Dendritic cell treated with granulocyte-macrophage colony-stimulating factor and Interleukin-4, amounts not matched to agents 40 ng/mL and 50 ng/mL, for 4 days (primary cell): ENCODE measurements at regions not wholly inside any gene's neighbourhood (a gene's known extent, or its start where the extent isn't known, plus 50 kb on each side); places are given as distances from the start of the nearest gene placed in this dataset.

Source experiments
- H3K27ac Mint-ChIP-seq: one replicate; pipeline ENCODE4 v1.8.0; 2022; ENCODE audit warnings: mild to moderate bottlenecking, mixed read lengths
- H3K27me3 Mint-ChIP-seq: one replicate; pipeline ENCODE4 v1.8.0; 2022; ENCODE audit warnings: mild to moderate bottlenecking, mixed read lengths
- H3K36me3 Mint-ChIP-seq: one replicate; pipeline ENCODE4 v1.8.0; 2022; ENCODE audit warnings: low read depth, mixed read lengths
- H3K4me1 Mint-ChIP-seq: one replicate; pipeline ENCODE4 v1.8.0; 2022; ENCODE audit warnings: low read depth, mixed read lengths
- H3K4me3 Mint-ChIP-seq: one replicate; pipeline ENCODE4 v1.8.0; 2022; ENCODE audit warnings: mild to moderate bottlenecking, moderate library complexity, mixed read lengths
- H3K9me3 Mint-ChIP-seq: one replicate; pipeline ENCODE4 v1.8.0; 2022; ENCODE audit warnings: mixed read lengths
- intact Hi-C: fragments of 100-400 bp; cut with micrococcal nuclease; formaldehyde crosslinking; loops from one replicate; pipeline ENCODE4 v1.15.0; 2022

- H3K27ac Mint-ChIP-seq = no peak overlapping the region
- no peak overlapping the region for H3K4me3 Mint-ChIP-seq
- peaks cover 20% of the 10 kb centered on the region for H3K4me1 Mint-ChIP-seq
- H3K9me3 Mint-ChIP-seq = no peaks in the 10 kb centered on the region
- intact Hi-C loops = no loop called here
- H3K27me3 Mint-ChIP-seq = no peaks in the 10 kb centered on the region
- H3K36me3 Mint-ChIP-seq = no peaks in the 10 kb centered on the region
These were observed 595.4 kb downstream of the NYAP2 start for GRCh38 chr2:225994748-225995405.

DNA sequence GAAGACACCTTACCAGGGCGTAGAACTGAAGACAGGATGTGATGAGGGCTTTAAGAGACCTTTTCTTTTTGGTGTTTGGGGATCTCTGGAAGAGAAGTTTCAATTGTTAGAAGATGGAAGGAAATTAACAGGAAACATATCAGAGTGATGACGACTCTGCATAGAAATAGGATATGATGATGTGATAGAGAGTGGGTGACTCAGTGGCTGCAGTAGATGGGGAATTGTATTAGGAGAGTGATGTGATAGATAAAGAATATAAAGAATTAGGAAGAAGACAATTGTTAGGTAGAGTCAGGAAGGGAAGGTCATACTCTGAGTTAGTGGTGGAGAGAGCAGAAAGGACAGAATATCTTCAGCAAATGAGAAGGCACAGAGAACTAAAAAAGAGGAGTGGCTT lies 593.9 kb downstream of the NYAP2 start:
- Mint-ChIP-seq H3K4me3 (no peak overlapping the region), H3K9me3 (no peaks in the 10 kb centered on the region), H3K4me1 (peaks cover 20% of the 10 kb centered on the region), H3K27ac (no peak overlapping the region), H3K36me3 (no peaks in the 10 kb centered on the region), H3K27me3 (no peaks in the 10 kb centered on the region)
- intact Hi-C loops = no loop called here

DNA sequence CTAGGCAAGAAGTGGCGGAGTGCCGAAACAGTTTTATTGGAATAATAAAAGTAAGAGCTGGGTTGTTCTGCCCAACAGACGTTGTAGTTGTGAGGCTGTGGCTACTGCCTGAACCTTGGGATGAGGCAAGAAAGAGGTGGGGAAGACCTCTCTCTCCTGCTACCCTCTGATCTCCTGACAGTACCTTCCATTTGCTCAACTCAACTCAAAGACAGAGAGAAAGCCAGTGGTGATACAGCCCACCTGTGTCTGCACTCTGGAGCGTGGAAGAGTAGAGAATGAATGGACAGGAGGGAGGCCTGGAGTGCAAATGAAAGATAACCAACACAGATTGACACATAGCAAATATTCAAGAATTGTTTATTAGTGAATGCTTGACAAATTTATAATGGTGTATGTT lies 590.3 kb downstream of the NYAP2 start:
- Mint-ChIP-seq H3K36me3 (no peaks in the 10 kb centered on the region), H3K4me3 (no peak overlapping the region), H3K4me1 (peaks cover 10% of the 10 kb centered on the region), H3K27me3 (no peaks in the 10 kb centered on the region), H3K27ac (no peak overlapping the region), H3K9me3 (no peaks in the 10 kb centered on the region)
- intact Hi-C loops = no loop called here

- no peak overlapping the region for H3K27ac Mint-ChIP-seq
- H3K9me3 Mint-ChIP-seq = peaks cover 35% of the 10 kb centered on the region
- intact Hi-C loops = no loop called here
- H3K4me1 Mint-ChIP-seq = no peaks in the 10 kb centered on the region
- no peak overlapping the region for H3K4me3 Mint-ChIP-seq
- no peaks in the 10 kb centered on the region for H3K27me3 Mint-ChIP-seq
- H3K36me3 Mint-ChIP-seq = no peaks in the 10 kb centered on the region
These were observed 580.9 kb downstream of the NYAP2 start for GRCh38 chr2:225980372-225980771.

- Mint-ChIP-seq H3K27ac (no peak overlapping the region), H3K4me1 (no peaks in the 10 kb centered on the region), H3K9me3 (peaks cover 35% of the 10 kb centered on the region), H3K4me3 (no peak overlapping the region), H3K27me3 (no peaks in the 10 kb centered on the region), H3K36me3 (no peaks in the 10 kb centered on the region)
- intact Hi-C loops = no loop called here
These were observed 571.9 kb downstream of the NYAP2 start for GRCh38 chr2:225971433-225971832.

DNA sequence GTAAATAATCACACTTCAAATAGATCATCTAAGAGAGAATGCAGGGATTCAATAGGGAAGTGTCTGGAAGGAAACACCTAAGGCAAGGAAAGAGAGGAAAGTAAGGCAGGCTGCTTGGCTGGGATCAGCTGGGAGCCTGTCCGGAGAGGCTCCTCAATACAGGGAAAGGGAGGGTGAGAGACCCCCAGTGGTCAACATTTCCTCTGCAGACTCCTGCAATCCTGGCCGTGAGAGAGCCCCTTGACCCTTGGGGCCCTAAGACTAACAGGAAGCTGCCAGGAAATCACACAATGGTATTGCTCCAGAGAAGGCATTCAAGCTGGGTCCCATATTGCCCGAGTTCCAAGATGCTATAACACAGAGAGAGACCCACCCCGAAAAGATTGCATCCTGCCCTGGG lies 549.4 kb downstream of the NYAP2 start:
- Mint-ChIP-seq H3K4me1 (no peaks in the 10 kb centered on the region), H3K9me3 (peaks cover 34% of the 10 kb centered on the region), H3K27me3 (no peaks in the 10 kb centered on the region), H3K4me3 (no peak overlapping the region), H3K36me3 (no peaks in the 10 kb centered on the region), H3K27ac (no peak overlapping the region)
- intact Hi-C loops = no loop called here

- H3K4me1 Mint-ChIP-seq = no peaks in the 10 kb centered on the region
- H3K9me3 Mint-ChIP-seq = peaks cover 10% of the 10 kb centered on the region
These were observed 539.5 kb downstream of the NYAP2 start for GRCh38 chr2:225938991-225939390.

DNA sequence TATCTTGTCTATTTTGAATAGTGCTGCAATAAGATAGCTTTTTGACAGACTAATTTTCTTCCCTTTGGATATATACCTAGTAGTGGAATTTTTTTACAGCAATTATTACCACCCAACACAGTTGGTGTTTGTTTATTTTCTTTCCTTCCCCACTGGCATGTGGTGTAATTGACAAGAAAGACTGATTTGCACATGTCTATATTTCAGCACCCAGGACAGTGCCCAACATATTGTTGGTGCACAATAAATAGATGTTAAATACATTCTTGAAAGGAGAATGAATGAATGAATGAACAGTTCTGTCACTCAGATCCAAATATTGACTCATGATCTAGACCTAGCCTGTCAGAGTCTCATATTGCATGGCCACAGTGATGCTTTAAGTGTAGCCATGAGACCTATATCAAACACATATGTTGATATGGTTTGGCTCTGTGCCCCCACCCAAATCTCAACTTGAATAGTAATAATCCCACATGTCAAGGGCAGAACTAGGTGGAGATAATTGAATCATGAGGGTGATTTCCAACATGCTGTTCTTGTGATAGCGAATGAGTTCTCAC lies 538.2 kb downstream of the NYAP2 start:
- H3K36me3 Mint-ChIP-seq = no peaks in the 10 kb centered on the region
- intact Hi-C loops = no loop called here
- H3K9me3 Mint-ChIP-seq = peaks cover 10% of the 10 kb centered on the region

More at GRCh38 chr2:225938991-225939390, 539.5 kb downstream of the NYAP2 start:
- H3K27ac Mint-ChIP-seq = no peak overlapping the region
- H3K36me3 Mint-ChIP-seq = no peaks in the 10 kb centered on the region
- no peak overlapping the region for H3K4me3 Mint-ChIP-seq
- no peaks in the 10 kb centered on the region for H3K27me3 Mint-ChIP-seq
- intact Hi-C loops = no loop called here

DNA sequence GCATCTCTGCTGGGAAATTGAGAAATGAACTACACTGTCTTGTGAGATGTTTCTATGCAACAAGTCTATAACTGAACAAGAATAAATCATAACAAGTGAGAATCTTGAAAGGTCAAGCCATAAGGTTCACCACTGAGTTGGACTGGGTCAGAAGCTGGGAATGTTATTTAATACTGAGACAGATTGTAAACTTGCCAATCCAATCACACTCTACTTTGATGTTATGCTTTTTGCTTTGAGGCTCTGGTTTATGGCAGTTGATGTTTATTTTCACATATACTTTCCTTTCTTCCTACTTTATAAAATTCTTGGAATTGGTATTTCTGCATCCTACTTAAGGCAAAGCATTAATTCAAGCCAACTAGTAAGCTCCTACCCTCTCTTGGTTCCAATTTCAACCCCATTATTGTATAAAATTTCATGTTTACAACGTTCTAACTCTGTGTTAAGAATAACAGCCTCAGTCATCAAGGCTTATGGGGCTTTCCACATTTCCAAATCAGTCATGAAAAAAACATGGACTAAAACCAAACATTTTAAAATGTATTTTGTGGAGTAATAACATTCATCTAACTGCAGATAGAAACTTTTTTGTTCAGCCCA lies 533.4 kb downstream of the NYAP2 start:
- Mint-ChIP-seq H3K27me3 (no peaks in the 10 kb centered on the region), H3K4me3 (no peak overlapping the region), H3K4me1 (no peaks in the 10 kb centered on the region), H3K36me3 (no peaks in the 10 kb centered on the region), H3K9me3 (peaks cover 10% of the 10 kb centered on the region), H3K27ac (no peak overlapping the region)
- intact Hi-C loops = no loop called here

More for the DNA sequence above, 538.2 kb downstream of the NYAP2 start:
- H3K4me1 Mint-ChIP-seq = no peaks in the 10 kb centered on the region
- H3K4me3 Mint-ChIP-seq = no peak overlapping the region
- H3K27me3 Mint-ChIP-seq = no peaks in the 10 kb centered on the region
- H3K27ac Mint-ChIP-seq = no peak overlapping the region

DNA sequence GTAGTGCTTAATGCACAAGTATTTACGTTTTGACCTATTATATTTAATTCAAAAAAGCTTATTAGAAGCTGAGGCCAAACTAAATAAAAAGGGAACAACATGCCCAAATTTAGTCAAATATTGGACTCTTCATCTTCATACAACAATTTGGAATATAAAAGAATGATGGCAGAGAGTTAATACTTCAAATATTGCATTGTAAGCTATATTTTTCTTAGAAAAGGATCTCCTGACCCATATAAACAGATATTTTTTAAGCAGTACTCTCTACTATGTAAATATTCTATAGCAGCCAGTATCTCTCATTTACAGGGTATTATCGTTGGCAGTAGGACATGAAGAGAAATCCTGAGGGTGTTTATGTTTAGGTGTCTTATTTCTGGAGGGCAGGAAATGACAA lies 531.2 kb downstream of the NYAP2 start:
- H3K27ac Mint-ChIP-seq = no peak overlapping the region
- intact Hi-C loops = no loop called here

GRCh38 chr2:225920621-225921220 lies 521.2 kb downstream of the NYAP2 start:
- Mint-ChIP-seq H3K27ac (no peak overlapping the region), H3K27me3 (no peaks in the 10 kb centered on the region), H3K4me3 (no peak overlapping the region), H3K36me3 (no peaks in the 10 kb centered on the region), H3K4me1 (no peaks in the 10 kb centered on the region), H3K9me3 (peaks cover 24% of the 10 kb centered on the region)
- intact Hi-C loops = no loop called here

More for the DNA sequence above, 531.2 kb downstream of the NYAP2 start:
- Mint-ChIP-seq H3K4me3 (no peak overlapping the region), H3K9me3 (peaks cover 10% of the 10 kb centered on the region), H3K36me3 (no peaks in the 10 kb centered on the region), H3K27me3 (no peaks in the 10 kb centered on the region), H3K4me1 (no peaks in the 10 kb centered on the region)

- no peak overlapping the region for H3K4me3 Mint-ChIP-seq
- H3K27ac Mint-ChIP-seq = no peak overlapping the region
- no peaks in the 10 kb centered on the region for H3K4me1 Mint-ChIP-seq
- H3K36me3 Mint-ChIP-seq = no peaks in the 10 kb centered on the region
- H3K9me3 Mint-ChIP-seq = peaks cover 24% of the 10 kb centered on the region
- no peaks in the 10 kb centered on the region for H3K27me3 Mint-ChIP-seq
- intact Hi-C loops = no loop called here
These were observed 517.2 kb downstream of the NYAP2 start for GRCh38 chr2:225916692-225917091.

DNA sequence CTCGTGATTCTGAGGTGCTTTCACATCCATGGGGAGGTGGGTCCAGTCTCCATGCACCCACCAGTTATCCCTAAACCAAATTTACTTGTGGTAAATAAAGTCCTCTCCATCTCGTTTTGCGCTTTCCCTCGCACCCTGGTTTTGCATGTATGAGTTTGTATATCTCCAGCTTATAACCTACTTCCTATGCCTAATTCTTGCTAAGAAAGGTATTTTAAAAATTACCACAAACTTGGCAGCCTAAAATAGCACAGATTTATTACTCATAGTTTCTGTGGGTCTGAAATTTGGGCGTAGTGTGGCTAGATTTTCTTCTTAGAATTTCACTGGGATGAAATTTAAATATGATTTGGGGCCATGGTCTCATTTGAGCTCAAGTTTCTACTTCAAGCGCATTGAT lies 511.5 kb downstream of the NYAP2 start:
- Mint-ChIP-seq H3K9me3 (peaks cover 4% of the 10 kb centered on the region), H3K4me1 (no peaks in the 10 kb centered on the region), H3K36me3 (no peaks in the 10 kb centered on the region), H3K27me3 (peaks cover 3% of the 10 kb centered on the region), H3K4me3 (no peak overlapping the region), H3K27ac (no peak overlapping the region)
- intact Hi-C loops = no loop called here

DNA sequence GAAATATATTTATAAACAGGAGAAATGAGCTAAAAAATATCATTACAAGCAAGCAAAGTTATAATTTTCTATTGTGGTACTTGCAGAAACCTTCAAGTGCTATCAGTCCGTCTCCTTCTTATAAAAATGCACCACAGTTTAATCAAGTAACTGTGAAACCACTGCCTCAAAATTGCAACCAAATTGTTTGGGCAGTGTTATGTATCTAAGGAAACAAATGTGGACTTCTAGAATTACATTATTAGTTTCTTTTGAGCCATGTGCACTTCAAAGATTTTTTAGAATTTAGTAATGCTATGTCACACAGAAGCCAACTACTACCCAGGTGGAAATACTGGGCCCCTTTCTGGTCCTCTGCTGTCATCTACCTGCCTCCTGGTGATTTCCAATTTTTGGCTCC lies 495.6 kb downstream of the NYAP2 start:
- H3K36me3 Mint-ChIP-seq = no peaks in the 10 kb centered on the region
- peaks cover 6% of the 10 kb centered on the region for H3K27me3 Mint-ChIP-seq
- H3K9me3 Mint-ChIP-seq = no peaks in the 10 kb centered on the region
- H3K4me3 Mint-ChIP-seq = no peak overlapping the region
- intact Hi-C loops = no loop called here
- no peak overlapping the region for H3K27ac Mint-ChIP-seq
- no peaks in the 10 kb centered on the region for H3K4me1 Mint-ChIP-seq
